Neural progenitor cell (in vitro differentiated cells): ENCODE measurements at regions not wholly inside any gene's neighbourhood (a gene's known extent, or its start where the extent isn't known, plus 50 kb on each side); places are given as distances from the start of the nearest gene placed in this dataset.

Experiments
- DNase-seq: peaks from one replicate; pipeline ENCODE4 v3.0.0-alpha.2; 2016; ENCODE audit warnings: low spot score
- H2AFZ ChIP-seq: fragments of 200-600 bp; sonication (generic); replicated peaks from 2 replicates; pipeline ENCODE4 v1.6.1; 2016; ENCODE audit warnings: antibody characterized with exemption
- H3F3A ChIP-seq: fragments of 200-600 bp; sonication (generic); 2 replicates; pipeline ENCODE4 v1.6.1; 2016; ENCODE audit warnings: antibody characterized with exemption, low read depth
- H3K27ac ChIP-seq: fragments of 200-600 bp; sonication (generic); 2 replicates; pipeline ENCODE4 v1.5.1; 2016; ENCODE audit warnings: mild to moderate bottlenecking
- H3K27me3 ChIP-seq: fragments of 200-600 bp; sonication (generic); 2 replicates; pipeline ENCODE4 v1.6.1; 2016; ENCODE audit warnings: mild to moderate bottlenecking, moderate library complexity
- H3K36me3 ChIP-seq: fragments of 200-600 bp; sonication (generic); 2 replicates; pipeline ENCODE4 v1.5.1; 2016
- H3K4me1 ChIP-seq: fragments of 200-600 bp; sonication (generic); 2 replicates; pipeline ENCODE4 v1.6.1; 2016; ENCODE audit warnings: mixed run types
- H3K4me2 ChIP-seq: fragments of 200-600 bp; sonication (generic); 2 replicates; pipeline ENCODE4 v1.6.1; 2016
- H3K4me3 ChIP-seq: fragments of 200-600 bp; sonication (generic); 2 replicates; pipeline ENCODE4 v1.5.1; 2016
- H3K79me2 ChIP-seq: fragments of 200-600 bp; sonication (generic); 2 replicates; pipeline ENCODE4 v1.6.1; 2016; ENCODE audit warnings: low read depth
- H3K9ac ChIP-seq: fragments of 200-600 bp; sonication (generic); 2 replicates; pipeline ENCODE4 v1.6.1; 2016
- H3K9me3 ChIP-seq: fragments of 200-600 bp; sonication (generic); 2 replicates; pipeline ENCODE4 v1.5.1; 2016; ENCODE audit warnings: low read depth
- H4K20me1 ChIP-seq: fragments of 200-600 bp; sonication (generic); 2 replicates; pipeline ENCODE4 v1.6.1; 2016; ENCODE audit warnings: low read depth
- H3K27ac Mint-ChIP-seq: 3 replicates; pipeline ENCODE4 v1.8.0; 2021; ENCODE audit warnings: mixed read lengths
- H3K27me3 Mint-ChIP-seq: 2 replicates; pipeline ENCODE4 v1.8.0; 2022; ENCODE audit warnings: low read depth, mild to moderate bottlenecking, inconsistent platforms, moderate library complexity, mixed read lengths; ENCODE audit not compliant: insufficient read depth
- H3K36me3 Mint-ChIP-seq: 3 replicates; pipeline ENCODE4 v1.8.0; 2021; ENCODE audit warnings: mixed read lengths
- H3K4me1 Mint-ChIP-seq: 3 replicates; pipeline ENCODE4 v1.8.0; 2021; ENCODE audit warnings: mixed read lengths
- H3K4me3 Mint-ChIP-seq: 3 replicates; pipeline ENCODE4 v1.8.0; 2021; ENCODE audit warnings: mild to moderate bottlenecking, moderate library complexity, mixed read lengths
- H3K9me3 Mint-ChIP-seq: 3 replicates; pipeline ENCODE4 v1.8.0; 2020; ENCODE audit warnings: mixed read lengths
- CTCF ChIP-seq: fragments of 200-600 bp; sonication (generic); IDR thresholded peaks from 2 replicates; pipeline ENCODE4 v1.5.1; 2017; ENCODE audit warnings: antibody characterized with exemption, mild to moderate bottlenecking
- EZH2 ChIP-seq: fragments of 200-600 bp; sonication (generic); IDR thresholded peaks from 2 replicates; pipeline ENCODE4 v1.6.1; 2017; ENCODE audit warnings: antibody characterized with exemption, mild to moderate bottlenecking, moderate library complexity
- EZH2phosphoT487 ChIP-seq: fragments of 200-600 bp; sonication (generic); IDR thresholded peaks from 2 replicates; pipeline ENCODE4 v1.6.1; 2017; ENCODE audit warnings: antibody characterized with exemption

GRCh38 chr1:79193211-79194079 is 186.9 kb upstream of the ADGRL4 start:
- TF ChIP-seq EZH2phosphoT487 (no peak), CTCF (no peak), EZH2 (no peak)
- no peak overlapping the region for H3K4me2 ChIP-seq
- H3K9ac ChIP-seq: no peak overlapping the region
- no peaks in the 10 kb centered on the region for H3K4me1 ChIP-seq
- H3K79me2 ChIP-seq: no peaks in the 10 kb centered on the region
- H3K9me3 Mint-ChIP-seq: no peaks in the 10 kb centered on the region
- peak; percentile 8 for DNase-seq
- no peaks in the 10 kb centered on the region for H3F3A ChIP-seq
- no peak overlapping the region for H2AFZ ChIP-seq
- H3K9me3 ChIP-seq: no peaks in the 10 kb centered on the region
- H3K4me1 Mint-ChIP-seq: peaks cover 6% of the 10 kb centered on the region
- no peak overlapping the region for H3K4me3 ChIP-seq
- H3K27ac ChIP-seq: no peak overlapping the region
- no peaks in the 10 kb centered on the region for H3K36me3 ChIP-seq
- no peak overlapping the region for H3K4me3 Mint-ChIP-seq
- H3K27me3 ChIP-seq: no peaks in the 10 kb centered on the region
- H4K20me1 ChIP-seq: no peaks in the 10 kb centered on the region
- H3K27ac Mint-ChIP-seq: no peak overlapping the region
- no peaks in the 10 kb centered on the region for H3K36me3 Mint-ChIP-seq
- H3K27me3 Mint-ChIP-seq: no peaks in the 10 kb centered on the region

- Histone ChIP-seq H3K27ac (no peak overlapping the region), H3K9me3 (no peaks in the 10 kb centered on the region), H3K4me2 (no peak overlapping the region), H3K4me3 (no peak overlapping the region), H3K9ac (no peak overlapping the region), H4K20me1 (no peaks in the 10 kb centered on the region), H3K79me2 (no peaks in the 10 kb centered on the region), H3K4me1 (no peaks in the 10 kb centered on the region), H3F3A (no peaks in the 10 kb centered on the region), H3K27me3 (no peaks in the 10 kb centered on the region), H2AFZ (no peak overlapping the region), H3K36me3 (no peaks in the 10 kb centered on the region)
- H3K27me3 Mint-ChIP-seq: no peaks in the 10 kb centered on the region
- TF ChIP-seq CTCF (no peak), EZH2 (no peak), EZH2phosphoT487 (no peak)
- H3K9me3 Mint-ChIP-seq: no peaks in the 10 kb centered on the region
- H3K4me3 Mint-ChIP-seq: no peak overlapping the region
- no peaks in the 10 kb centered on the region for H3K36me3 Mint-ChIP-seq
- DNase-seq: no peak
- H3K4me1 Mint-ChIP-seq: peaks cover 6% of the 10 kb centered on the region
- no peak overlapping the region for H3K27ac Mint-ChIP-seq
Observed at GRCh38 chr1:79190074-79190473, 183.5 kb upstream of the ADGRL4 start.

GRCh38 chr1:79188337-79188736 is 181.8 kb upstream of the ADGRL4 start:
- Mint-ChIP-seq H3K4me3 (no peak overlapping the region), H3K9me3 (no peaks in the 10 kb centered on the region), H3K36me3 (no peaks in the 10 kb centered on the region), H3K27ac (no peak overlapping the region), H3K27me3 (no peaks in the 10 kb centered on the region), H3K4me1 (peaks cover 4% of the 10 kb centered on the region)
- TF ChIP-seq CTCF (no peak), EZH2 (no peak), EZH2phosphoT487 (no peak)
- H3K9me3 ChIP-seq: no peaks in the 10 kb centered on the region
- H3K9ac ChIP-seq: no peak overlapping the region
- no peak for DNase-seq
- H3K4me2 ChIP-seq: no peak overlapping the region
- H3K36me3 ChIP-seq: no peaks in the 10 kb centered on the region
- H3F3A ChIP-seq: no peaks in the 10 kb centered on the region
- no peaks in the 10 kb centered on the region for H3K4me1 ChIP-seq
- H3K27ac ChIP-seq: no peak overlapping the region
- H4K20me1 ChIP-seq: no peaks in the 10 kb centered on the region
- no peaks in the 10 kb centered on the region for H3K27me3 ChIP-seq
- no peak overlapping the region for H3K4me3 ChIP-seq
- no peaks in the 10 kb centered on the region for H3K79me2 ChIP-seq
- H2AFZ ChIP-seq: no peak overlapping the region
